ENCODE measurements at regions not wholly inside any gene's neighbourhood (a gene's known extent, or its start where the extent isn't known, plus 50 kb on each side); places are given as distances from the start of the nearest gene placed in this dataset.

- no peak for TF ChIP-seq ISL1 (CRISPR knock-in tag; IDR thresholded peaks at IDR 0.05)
- no peak for TF ChIP-seq TCF4 (CRISPR knock-in tag; IDR thresholded peaks at IDR 0.05; ENCODE audit: borderline replicate concordance)
These were observed 163.8 kb downstream of the BTC start (continued) for GRCh38 chr4:74630551-74630950.

GRCh38 chr4:74631338-74631737, 163.0 kb downstream of the BTC start:
- no peak for TF ChIP-seq ARNTL (CRISPR knock-in tag; IDR thresholded peaks at IDR 0.05; ENCODE audit: borderline replicate concordance, low read depth)
- TF ChIP-seq ESRRG (CRISPR knock-in tag; IDR thresholded peaks at IDR 0.05) = no peak
- TF ChIP-seq CSDC2 (CRISPR knock-in tag; IDR thresholded peaks at IDR 0.05) = no peak
- no peak for TF ChIP-seq ZFP30 (CRISPR knock-in tag; IDR thresholded peaks at IDR 0.05)
- no peak for TF ChIP-seq PPARA (CRISPR knock-in tag; IDR thresholded peaks at IDR 0.05; ENCODE audit: borderline replicate concordance)
- no peak for TF ChIP-seq ZNF565 (CRISPR knock-in tag; conservative IDR thresholded peaks at IDR 0.05; ENCODE audit: low read depth)
- no peak for TF ChIP-seq TCF4 (CRISPR knock-in tag; IDR thresholded peaks at IDR 0.05; ENCODE audit: borderline replicate concordance)
- no peak for TF ChIP-seq PATZ1 (CRISPR knock-in tag; IDR thresholded peaks at IDR 0.05; ENCODE audit: borderline replicate concordance)
- TF ChIP-seq BACH2 (CRISPR knock-in tag; IDR thresholded peaks at IDR 0.05; ENCODE audit: borderline replicate concordance) = no peak
- no peak for TF ChIP-seq ZNF8 (CRISPR knock-in tag; IDR thresholded peaks at IDR 0.05)
- TF ChIP-seq RARB (CRISPR knock-in tag; IDR thresholded peaks at IDR 0.05) = no peak
- no peak for ATAC-seq

GRCh38 chr4:74631988-74632387, 162.3 kb downstream of the BTC start:
- no peak for ATAC-seq
- TF ChIP-seq ZFP30 (CRISPR knock-in tag; IDR thresholded peaks at IDR 0.05) (no peak), ARNTL (CRISPR knock-in tag; IDR thresholded peaks at IDR 0.05; ENCODE audit: borderline replicate concordance, low read depth) (no peak), RARB (CRISPR knock-in tag; IDR thresholded peaks at IDR 0.05) (no peak), CREB5 (CRISPR knock-in tag; IDR thresholded peaks at IDR 0.05; ENCODE audit: low read depth) (no peak), ZNF8 (CRISPR knock-in tag; IDR thresholded peaks at IDR 0.05) (no peak), ZC3H10 (CRISPR knock-in tag; IDR thresholded peaks at IDR 0.05) (no peak), PATZ1 (CRISPR knock-in tag; IDR thresholded peaks at IDR 0.05; ENCODE audit: borderline replicate concordance) (no peak), GLIS3 (CRISPR knock-in tag; IDR thresholded peaks at IDR 0.05) (no peak), TOX (CRISPR knock-in tag; IDR thresholded peaks at IDR 0.05; ENCODE audit: borderline replicate concordance) (no peak)

DNA sequence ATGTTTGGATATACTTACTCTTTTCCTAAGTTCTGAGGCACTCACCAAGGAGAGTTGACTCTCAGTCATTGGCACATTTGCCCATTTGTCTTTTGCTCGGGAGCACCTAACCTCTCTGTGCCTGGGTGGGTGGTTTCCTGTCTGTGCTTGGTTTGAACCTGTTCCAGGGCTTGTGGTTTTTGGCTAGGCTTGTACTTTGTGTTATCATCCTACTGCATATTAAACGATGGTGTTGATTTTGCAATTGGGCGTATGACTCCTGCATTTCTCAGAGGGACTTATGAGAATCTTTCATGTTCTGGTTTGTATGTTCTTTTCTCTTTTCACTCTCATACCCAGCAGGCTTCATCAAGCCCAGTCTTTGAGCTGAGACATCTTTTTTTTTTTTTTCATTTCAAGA, 161.7 kb downstream of the BTC start:
- no peak for ATAC-seq
- TF ChIP-seq GLIS3 (CRISPR knock-in tag; IDR thresholded peaks at IDR 0.05) = no peak
- no peak for TF ChIP-seq CSDC2 (CRISPR knock-in tag; IDR thresholded peaks at IDR 0.05)
- no peak for TF ChIP-seq ESRRG (CRISPR knock-in tag; IDR thresholded peaks at IDR 0.05)
- TF ChIP-seq ARNTL (CRISPR knock-in tag; IDR thresholded peaks at IDR 0.05; ENCODE audit: borderline replicate concordance, low read depth) = no peak
- no peak for TF ChIP-seq ZC3H10 (CRISPR knock-in tag; IDR thresholded peaks at IDR 0.05)
- TF ChIP-seq BACH2 (CRISPR knock-in tag; IDR thresholded peaks at IDR 0.05; ENCODE audit: borderline replicate concordance) = no peak

DNA sequence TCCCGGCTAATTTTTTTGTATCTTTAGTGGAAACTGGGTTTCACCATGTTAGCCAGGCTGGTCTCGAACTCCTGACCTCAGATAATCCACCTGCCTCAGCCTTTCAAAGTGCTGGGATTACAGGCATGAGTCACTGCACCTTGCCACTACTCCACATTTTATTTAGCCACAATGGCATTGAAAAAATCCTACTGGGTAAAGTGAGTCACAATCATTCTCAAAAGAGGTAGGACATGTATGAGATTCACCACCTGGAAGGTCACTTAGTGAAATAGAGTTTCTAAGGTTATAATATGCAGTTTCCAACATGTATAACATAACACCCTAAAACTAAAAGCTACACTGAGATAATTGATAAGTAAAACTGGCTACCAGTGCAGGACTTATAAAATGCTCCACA, 159.2 kb downstream of the BTC start:
- ATAC-seq = no peak

More for the DNA sequence above, 159.2 kb downstream of the BTC start:
- TF ChIP-seq CSDC2 (CRISPR knock-in tag; IDR thresholded peaks at IDR 0.05) = no peak
- TF ChIP-seq ARNTL (CRISPR knock-in tag; IDR thresholded peaks at IDR 0.05; ENCODE audit: borderline replicate concordance, low read depth) = no peak
- no peak for TF ChIP-seq PPARA (CRISPR knock-in tag; IDR thresholded peaks at IDR 0.05; ENCODE audit: borderline replicate concordance)
- no peak for TF ChIP-seq PATZ1 (CRISPR knock-in tag; IDR thresholded peaks at IDR 0.05; ENCODE audit: borderline replicate concordance)
- TF ChIP-seq SNAI2 (CRISPR knock-in tag; IDR thresholded peaks at IDR 0.05) = no peak
- TF ChIP-seq ZFP30 (CRISPR knock-in tag; IDR thresholded peaks at IDR 0.05) = no peak

Measured in SK-N-SH treated with all-trans-retinoic acid at 6 μM for 48 hours (cell line).